Astrocyte of the spinal cord (primary cell): ENCODE measurements at regions not wholly inside any gene's neighbourhood (a gene's known extent, or its start where the extent isn't known, plus 50 kb on each side); places are given as distances from the start of the nearest gene placed in this dataset.

Source experiments
- DNase-seq: peaks from one replicate; pipeline ENCODE4 v3.0.0; 2011; ENCODE audit warnings: low read depth, low spot score
- H3K4me3 ChIP-seq: 2 replicates; pipeline ENCODE4 v1.5.1; 2011; ENCODE audit warnings: low read depth, mild to moderate bottlenecking, low read length, moderate library complexity
- CTCF ChIP-seq: IDR thresholded peaks from 2 replicates; pipeline ENCODE4 v1.5.1; 2012; ENCODE audit warnings: low read depth, mild to moderate bottlenecking, low read length, inconsistent platforms
- in situ Hi-C: cut with HindIII; loops from 2 replicates; pipeline ENCODE4 v1.10.0; 2017; ENCODE audit warnings: low sequenced_read_pairs

GRCh38 chr18:56316727-56317126 lies 321.7 kb downstream of the TXNL1 start:
- no peak for DNase-seq
- in situ Hi-C loops = no loop called here
- H3K4me3 ChIP-seq = no peak overlapping the region
- TF ChIP-seq CTCF = no peak

- DNase-seq = peak; percentile 14
- H3K4me3 ChIP-seq = no peak overlapping the region
- in situ Hi-C loops = no loop called here
- no peak for TF ChIP-seq CTCF
Observed at GRCh38 chr18:56315363-56315762, 323.0 kb downstream of the TXNL1 start.

- in situ Hi-C loops = no loop called here
- DNase-seq = no peak
- TF ChIP-seq CTCF = no peak
- H3K4me3 ChIP-seq = no peak overlapping the region
Observed at GRCh38 chr18:56314396-56314795, 324.0 kb downstream of the TXNL1 start.

- DNase-seq = no peak
- in situ Hi-C loops = no loop called here
- TF ChIP-seq CTCF = no peak
- no peak overlapping the region for H3K4me3 ChIP-seq
Observed at GRCh38 chr18:56312551-56313335, 325.6 kb downstream of the TXNL1 start.

GRCh38 chr18:56309104-56309503 lies 329.3 kb downstream of the TXNL1 start:
- no peak overlapping the region for H3K4me3 ChIP-seq
- no peak for DNase-seq
- in situ Hi-C loops = no loop called here
- TF ChIP-seq CTCF = no peak

- in situ Hi-C loops = no loop called here
- TF ChIP-seq CTCF = no peak
- peak; percentile 37 for DNase-seq
- H3K4me3 ChIP-seq = no peak overlapping the region
Observed at GRCh38 chr18:56307354-56308170, 330.8 kb downstream of the TXNL1 start.
